ENCODE measurements at regions not wholly inside any gene's neighbourhood (a gene's known extent, or its start where the extent isn't known, plus 50 kb on each side); places are given as distances from the start of the nearest gene placed in this dataset.

GRCh38 chr4:176949029-176949428, 156.3 kb upstream of the VEGFC start:
- TF ChIP-seq, protein P1, sequence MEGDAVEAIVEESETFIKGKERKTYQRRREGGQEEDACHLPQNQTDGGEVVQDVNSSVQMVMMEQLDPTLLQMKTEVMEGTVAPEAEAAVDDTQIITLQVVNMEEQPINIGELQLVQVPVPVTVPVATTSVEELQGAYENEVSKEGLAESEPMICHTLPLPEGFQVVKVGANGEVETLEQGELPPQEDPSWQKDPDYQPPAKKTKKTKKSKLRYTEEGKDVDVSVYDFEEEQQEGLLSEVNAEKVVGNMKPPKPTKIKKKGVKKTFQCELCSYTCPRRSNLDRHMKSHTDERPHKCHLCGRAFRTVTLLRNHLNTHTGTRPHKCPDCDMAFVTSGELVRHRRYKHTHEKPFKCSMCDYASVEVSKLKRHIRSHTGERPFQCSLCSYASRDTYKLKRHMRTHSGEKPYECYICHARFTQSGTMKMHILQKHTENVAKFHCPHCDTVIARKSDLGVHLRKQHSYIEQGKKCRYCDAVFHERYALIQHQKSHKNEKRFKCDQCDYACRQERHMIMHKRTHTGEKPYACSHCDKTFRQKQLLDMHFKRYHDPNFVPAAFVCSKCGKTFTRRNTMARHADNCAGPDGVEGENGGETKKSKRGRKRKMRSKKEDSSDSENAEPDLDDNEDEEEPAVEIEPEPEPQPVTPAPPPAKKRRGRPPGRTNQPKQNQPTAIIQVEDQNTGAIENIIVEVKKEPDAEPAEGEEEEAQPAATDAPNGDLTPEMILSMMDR (IDR thresholded peaks at IDR 0.05): no peak
- no peak for TF ChIP-seq POLR2A (IDR thresholded peaks at IDR 0.05)
